ENCODE measurements at regions not wholly inside any gene's neighbourhood (a gene's known extent, or its start where the extent isn't known, plus 50 kb on each side); places are given as distances from the start of the nearest gene placed in this dataset.

DNA sequence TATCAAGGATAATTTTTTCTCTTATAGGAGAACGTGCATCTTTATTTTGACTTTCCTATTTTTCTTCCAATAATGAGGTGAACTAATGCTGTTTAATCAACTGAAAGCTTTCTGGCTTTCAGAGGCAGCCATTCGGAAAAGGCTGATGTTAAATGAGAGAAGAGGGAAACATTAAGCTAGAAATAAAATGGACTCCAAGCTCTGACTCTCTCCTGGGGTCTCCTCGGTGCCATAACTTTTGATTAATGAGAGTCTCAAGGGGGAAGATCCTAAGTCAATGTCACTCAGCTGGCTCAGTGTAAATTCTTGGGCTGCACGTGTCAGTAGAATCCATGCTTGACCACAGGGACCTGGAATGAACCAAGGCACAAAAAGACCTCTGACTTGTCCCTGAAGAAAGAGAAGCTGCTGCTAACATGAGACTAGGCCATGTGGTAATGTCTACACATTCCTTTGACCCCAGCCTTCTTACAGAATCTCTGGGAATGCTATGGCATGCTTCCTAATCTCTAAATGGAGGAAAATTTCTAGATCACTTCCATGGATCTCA, 152.2 kb upstream of the RFC3 start:
- TF ChIP-seq, protein P1, sequence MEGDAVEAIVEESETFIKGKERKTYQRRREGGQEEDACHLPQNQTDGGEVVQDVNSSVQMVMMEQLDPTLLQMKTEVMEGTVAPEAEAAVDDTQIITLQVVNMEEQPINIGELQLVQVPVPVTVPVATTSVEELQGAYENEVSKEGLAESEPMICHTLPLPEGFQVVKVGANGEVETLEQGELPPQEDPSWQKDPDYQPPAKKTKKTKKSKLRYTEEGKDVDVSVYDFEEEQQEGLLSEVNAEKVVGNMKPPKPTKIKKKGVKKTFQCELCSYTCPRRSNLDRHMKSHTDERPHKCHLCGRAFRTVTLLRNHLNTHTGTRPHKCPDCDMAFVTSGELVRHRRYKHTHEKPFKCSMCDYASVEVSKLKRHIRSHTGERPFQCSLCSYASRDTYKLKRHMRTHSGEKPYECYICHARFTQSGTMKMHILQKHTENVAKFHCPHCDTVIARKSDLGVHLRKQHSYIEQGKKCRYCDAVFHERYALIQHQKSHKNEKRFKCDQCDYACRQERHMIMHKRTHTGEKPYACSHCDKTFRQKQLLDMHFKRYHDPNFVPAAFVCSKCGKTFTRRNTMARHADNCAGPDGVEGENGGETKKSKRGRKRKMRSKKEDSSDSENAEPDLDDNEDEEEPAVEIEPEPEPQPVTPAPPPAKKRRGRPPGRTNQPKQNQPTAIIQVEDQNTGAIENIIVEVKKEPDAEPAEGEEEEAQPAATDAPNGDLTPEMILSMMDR (IDR thresholded peaks at IDR 0.05; ENCODE audit: insufficient read depth, low read depth, low read length): no peak
- TF ChIP-seq EZH2 (IDR thresholded peaks at IDR 0.05; ENCODE audit: insufficient read depth, low read length): no peak
